Loucy (cell line): ENCODE measurements at regions not wholly inside any gene's neighbourhood (a gene's known extent, or its start where the extent isn't known, plus 50 kb on each side); places are given as distances from the start of the nearest gene placed in this dataset.

Source experiments
- H2AFZ ChIP-seq: fragments of 200-600 bp; sonication (generic); 2 replicates; pipeline ENCODE4 v1.6.0; 2016; ENCODE audit warnings: antibody characterized with exemption, mild to moderate bottlenecking, low read length, moderate library complexity
- H3F3A ChIP-seq: fragments of 200-600 bp; 2 replicates; pipeline ENCODE4 v1.6.0; 2016; ENCODE audit warnings: antibody characterized with exemption, low read depth, mild to moderate bottlenecking
- H3K27me3 ChIP-seq: fragments of 200-600 bp; sonication (generic); 2 replicates; pipeline ENCODE4 v1.6.1; 2014; ENCODE audit warnings: low read length, mild to moderate bottlenecking; ENCODE audit not compliant: insufficient read depth, poor library complexity, severe bottlenecking
- H3K36me3 ChIP-seq: fragments of 200-600 bp; sonication (generic); 2 replicates; pipeline ENCODE4 v1.6.1; 2016; ENCODE audit warnings: low read length; ENCODE audit not compliant: insufficient read depth
- H3K4me1 ChIP-seq: fragments of 200-600 bp; sonication (generic); 2 replicates; pipeline ENCODE4 v1.5.1; 2014; ENCODE audit warnings: low read length, mild to moderate bottlenecking; ENCODE audit not compliant: insufficient read depth, poor library complexity, severe bottlenecking
- H3K4me2 ChIP-seq: fragments of 200-600 bp; sonication (generic); 2 replicates; pipeline ENCODE4 v1.6.0; 2014; ENCODE audit warnings: antibody characterized with exemption, low read length, low read depth, mild to moderate bottlenecking; ENCODE audit not compliant: poor library complexity, severe bottlenecking
- H3K4me3 ChIP-seq: fragments of 200-600 bp; sonication (generic); 2 replicates; pipeline ENCODE4 v1.5.1; 2014; ENCODE audit warnings: low read length, mild to moderate bottlenecking, mixed read lengths; ENCODE audit not compliant: poor library complexity, severe bottlenecking
- H3K79me2 ChIP-seq: fragments of 200-600 bp; sonication (generic); 2 replicates; pipeline ENCODE4 v1.6.1; 2014; ENCODE audit warnings: low read length; ENCODE audit not compliant: insufficient read depth
- H3K9ac ChIP-seq: fragments of 200-600 bp; sonication (generic); 2 replicates; pipeline ENCODE4 v1.6.0; 2014; ENCODE audit warnings: mild to moderate bottlenecking, low read depth, low read length, moderate library complexity; ENCODE audit not compliant: poor library complexity, severe bottlenecking
- H3K9me2 ChIP-seq: fragments of 200-600 bp; sonication (generic); replicated peaks from 2 replicates; pipeline ENCODE4 v1.6.1; 2016; ENCODE audit warnings: low read depth, low read length, mixed read lengths
- H3K9me3 ChIP-seq: fragments of 200-600 bp; sonication (generic); 2 replicates; pipeline ENCODE4 v1.6.1; 2014; ENCODE audit warnings: mild to moderate bottlenecking, antibody characterized with exemption, low read length, low read depth; ENCODE audit not compliant: insufficient read depth
- H4K20me1 ChIP-seq: fragments of 200-600 bp; sonication (generic); 2 replicates; pipeline ENCODE4 v1.6.0; 2014; ENCODE audit warnings: antibody characterized with exemption, low read length, mild to moderate bottlenecking; ENCODE audit not compliant: insufficient read depth, poor library complexity, severe bottlenecking
- EZH2phosphoT487 ChIP-seq: fragments of 200-600 bp; IDR thresholded peaks from 2 replicates; pipeline ENCODE4 v1.6.1; 2018; ENCODE audit warnings: antibody characterized with exemption, mild to moderate bottlenecking, moderate library complexity, borderline replicate concordance
- TF ChIP-seq, protein P1 (sequence below): fragments of 200-600 bp; sonication (generic); conservative IDR thresholded peaks from 2 replicates; pipeline ENCODE4 v1.5.1; 2014; ENCODE audit warnings: mild to moderate bottlenecking, antibody characterized with exemption, low read length

DNA sequence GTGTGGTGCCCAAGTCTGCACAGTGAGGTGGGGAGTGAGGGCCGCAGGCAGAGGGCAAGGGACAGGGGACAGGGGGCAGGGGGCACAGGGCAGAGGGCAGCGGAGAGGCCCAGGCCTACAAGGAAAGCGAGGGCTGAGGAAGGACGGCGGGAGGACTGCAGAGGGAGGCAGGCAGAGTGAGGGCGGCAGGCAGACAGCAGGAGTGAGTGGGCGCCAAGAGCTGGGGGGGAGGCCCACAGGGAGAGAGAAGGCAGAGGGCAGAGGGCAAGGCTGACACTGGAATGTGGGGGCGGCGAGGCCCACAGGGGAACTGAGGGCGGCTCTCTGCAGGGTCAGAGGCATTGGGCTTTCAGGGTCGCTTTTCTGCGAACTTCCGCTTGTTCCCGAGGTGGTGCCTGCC lies 267.8 kb upstream of the NDN start:
- H3K79me2 ChIP-seq = no peaks in the 10 kb centered on the region
- no peaks in the 10 kb centered on the region for H3K27me3 ChIP-seq
- no peaks in the 10 kb centered on the region for H3K9me2 ChIP-seq
- H3K4me1 ChIP-seq = no peaks in the 10 kb centered on the region
- H2AFZ ChIP-seq = no peak overlapping the region
- no peak overlapping the region for H3K4me2 ChIP-seq
- H3K9ac ChIP-seq = no peak overlapping the region
- TF ChIP-seq, protein P1, sequence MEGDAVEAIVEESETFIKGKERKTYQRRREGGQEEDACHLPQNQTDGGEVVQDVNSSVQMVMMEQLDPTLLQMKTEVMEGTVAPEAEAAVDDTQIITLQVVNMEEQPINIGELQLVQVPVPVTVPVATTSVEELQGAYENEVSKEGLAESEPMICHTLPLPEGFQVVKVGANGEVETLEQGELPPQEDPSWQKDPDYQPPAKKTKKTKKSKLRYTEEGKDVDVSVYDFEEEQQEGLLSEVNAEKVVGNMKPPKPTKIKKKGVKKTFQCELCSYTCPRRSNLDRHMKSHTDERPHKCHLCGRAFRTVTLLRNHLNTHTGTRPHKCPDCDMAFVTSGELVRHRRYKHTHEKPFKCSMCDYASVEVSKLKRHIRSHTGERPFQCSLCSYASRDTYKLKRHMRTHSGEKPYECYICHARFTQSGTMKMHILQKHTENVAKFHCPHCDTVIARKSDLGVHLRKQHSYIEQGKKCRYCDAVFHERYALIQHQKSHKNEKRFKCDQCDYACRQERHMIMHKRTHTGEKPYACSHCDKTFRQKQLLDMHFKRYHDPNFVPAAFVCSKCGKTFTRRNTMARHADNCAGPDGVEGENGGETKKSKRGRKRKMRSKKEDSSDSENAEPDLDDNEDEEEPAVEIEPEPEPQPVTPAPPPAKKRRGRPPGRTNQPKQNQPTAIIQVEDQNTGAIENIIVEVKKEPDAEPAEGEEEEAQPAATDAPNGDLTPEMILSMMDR = no peak
- H3F3A ChIP-seq = no peaks in the 10 kb centered on the region
- H3K36me3 ChIP-seq = no peaks in the 10 kb centered on the region
- H3K4me3 ChIP-seq = no peak overlapping the region
- H4K20me1 ChIP-seq = no peaks in the 10 kb centered on the region
- no peaks in the 10 kb centered on the region; the same call in 1 of the 2 replicates for H3K9me3 ChIP-seq

DNA sequence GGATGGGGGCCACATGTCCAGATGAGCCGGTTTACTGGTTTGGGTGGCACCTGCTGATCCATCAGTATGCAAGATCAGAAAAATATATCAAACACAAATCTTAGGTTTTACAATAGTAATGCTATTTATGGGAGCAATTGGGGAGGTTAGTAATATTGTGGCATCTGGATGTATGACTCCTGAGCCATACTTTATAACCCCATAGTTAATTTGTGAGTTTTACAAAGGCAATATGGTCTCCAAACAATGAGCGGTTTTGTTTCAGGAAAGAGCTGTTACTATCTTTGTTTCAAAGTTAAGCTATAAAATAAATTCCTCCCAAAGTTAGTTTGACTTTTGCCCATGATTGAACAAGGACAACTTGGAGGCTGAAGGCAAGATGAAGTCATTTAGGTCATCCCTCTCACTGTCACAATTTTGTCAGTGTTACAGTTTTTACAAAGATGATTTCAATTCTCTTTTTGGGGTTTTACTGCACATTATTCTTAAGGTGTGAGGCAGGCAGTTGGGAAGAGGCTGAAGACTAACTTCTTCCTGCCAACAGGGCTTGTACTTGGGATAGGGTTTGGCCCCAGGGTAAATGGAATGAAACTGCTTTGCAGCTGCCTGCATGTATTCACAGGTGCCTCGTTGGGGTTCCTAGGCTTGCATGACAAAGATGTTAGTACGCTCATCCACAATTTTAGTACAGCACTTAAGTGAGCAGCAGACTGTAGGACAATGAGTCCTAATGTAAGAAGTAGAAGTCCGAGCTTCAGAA lies 296.6 kb upstream of the NDN start:
- Histone ChIP-seq H2AFZ (no peak overlapping the region), H3K9me2 (no peaks in the 10 kb centered on the region), H3K9ac (no peak overlapping the region), H3K36me3 (no peaks in the 10 kb centered on the region), H3F3A (no peaks in the 10 kb centered on the region), H3K27me3 (no peaks in the 10 kb centered on the region), H3K9me3 (no peaks in the 10 kb centered on the region), H3K4me2 (no peak overlapping the region), H3K4me1 (no peaks in the 10 kb centered on the region), H3K79me2 (no peaks in the 10 kb centered on the region), H4K20me1 (no peaks in the 10 kb centered on the region), H3K4me3 (no peak overlapping the region)
- TF ChIP-seq EZH2phosphoT487 = no peak
- TF ChIP-seq, protein P1 = no peak

DNA sequence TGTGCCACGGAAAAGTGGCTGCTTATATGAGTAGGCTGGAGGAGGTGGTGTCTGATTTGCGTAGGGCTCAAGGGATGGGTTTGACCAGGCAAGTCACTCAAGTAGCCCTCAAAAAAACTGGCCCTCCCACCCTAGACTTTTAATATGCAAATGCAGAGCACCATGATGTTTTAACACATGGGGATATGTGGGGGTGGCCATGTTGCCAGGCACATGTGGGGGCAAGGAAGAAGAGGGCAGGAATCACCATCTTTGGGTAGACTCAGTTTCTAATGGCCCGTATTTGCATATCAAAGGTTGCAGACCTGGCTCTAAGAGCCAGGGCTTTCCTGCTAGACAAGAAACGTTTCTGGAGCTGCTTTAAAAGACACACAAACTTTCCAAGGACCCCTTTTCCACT lies 307.2 kb upstream of the NDN start:
- H3K27me3 ChIP-seq = no peaks in the 10 kb centered on the region
- H3K4me3 ChIP-seq = no peak overlapping the region
- H3K79me2 ChIP-seq = no peaks in the 10 kb centered on the region
- H3K9ac ChIP-seq = no peak overlapping the region
- H2AFZ ChIP-seq = no peak overlapping the region
- H3K9me3 ChIP-seq = 0 out of 2 replicates have a peak, but pooled peaks cover 3% of the 10 kb centered on the region
- no peak overlapping the region for H3K4me2 ChIP-seq
- no peaks in the 10 kb centered on the region for H3K9me2 ChIP-seq
- no peaks in the 10 kb centered on the region for H3K36me3 ChIP-seq
- no peaks in the 10 kb centered on the region for H4K20me1 ChIP-seq
- no peak for TF ChIP-seq EZH2phosphoT487
- TF ChIP-seq, protein P1 = no peak
- no peaks in the 10 kb centered on the region for H3F3A ChIP-seq
- no peaks in the 10 kb centered on the region for H3K4me1 ChIP-seq
